ENCODE measurements at regions not wholly inside any gene's neighbourhood (a gene's known extent, or its start where the extent isn't known, plus 50 kb on each side); places are given as distances from the start of the nearest gene placed in this dataset. TPM values are rescaled to one million over a fixed set of nuclear protein-coding genes. Genes with fewer than 3 reads are reported as not detected.

- DNase-seq (ENCODE audit: low spot score) = no peak
Measured at GRCh38 chr20:43803276-43803675, 76.5 kb upstream of the GTSF1L start.

GRCh38 chr20:43800186-43800585, 73.4 kb upstream of the GTSF1L start:
- no peak for DNase-seq (ENCODE audit: low spot score)

GRCh38 chr20:43799741-43800140, 72.9 kb upstream of the GTSF1L start:
- no peak for DNase-seq (ENCODE audit: low spot score)

GRCh38 chr20:43799150-43799711, 72.4 kb upstream of the GTSF1L start:
- DNase-seq (ENCODE audit: low spot score) = no peak

- DNase-seq (ENCODE audit: low spot score) = no peak
Measured at GRCh38 chr20:43798291-43799149, 71.7 kb upstream of the GTSF1L start.

GRCh38 chr20:43794326-43794725, 67.5 kb upstream of the GTSF1L start:
- DNase-seq (ENCODE audit: low spot score) = no peak

GRCh38 chr20:43789593-43789992, 62.8 kb upstream of the GTSF1L start:
- DNase-seq (ENCODE audit: low spot score) = no peak

GRCh38 chr20:43787937-43788336, 61.1 kb upstream of the GTSF1L start:
- DNase-seq (ENCODE audit: low spot score) = no peak

- no peak for DNase-seq (ENCODE audit: low spot score)
Measured at GRCh38 chr20:43786885-43787284, 60.1 kb upstream of the GTSF1L start.

GRCh38 chr20:43781215-43781614, 54.4 kb upstream of the GTSF1L start:
- DNase-seq (ENCODE audit: low spot score) = no peak

GRCh38 chr20:43778375-43778774, 51.6 kb upstream of the GTSF1L start:
- DNase-seq (ENCODE audit: low spot score) = no peak

GRCh38 chr20:43776691-43777090, 49.9 kb upstream of the GTSF1L start:
- DNase-seq (ENCODE audit: low spot score) = no peak

Small RNA genes in the stretch of these regions (small RNA-seq; reads per million reads assigned to genes)
- not detected for gene RNU6-639P
